Endodermal cell (in vitro differentiated cells): ENCODE measurements at regions not wholly inside any gene's neighbourhood (a gene's known extent, or its start where the extent isn't known, plus 50 kb on each side); places are given as distances from the start of the nearest gene placed in this dataset.
"Not testable (repeated sequence)": the region's sequence is repeated elsewhere in the genome, so short reads cannot be mapped to it uniquely, and the experiment has no call there.

Source experiments
- DNase-seq: peaks from one replicate; pipeline ENCODE4 v3.0.0-alpha.2; 2017
- H3K27ac ChIP-seq: 2 replicates; pipeline ENCODE4 v1.5.1; 2013; ENCODE audit warnings: mild to moderate bottlenecking, low read depth, low read length, moderate library complexity
- H3K27me3 ChIP-seq: 2 replicates; pipeline ENCODE4 v1.6.1; 2013; ENCODE audit warnings: mild to moderate bottlenecking, low read length, moderate library complexity; ENCODE audit not compliant: insufficient read depth, control insufficient read depth, poor library complexity, severe bottlenecking
- H3K36me3 ChIP-seq: 2 replicates; pipeline ENCODE4 v1.7.0; 2013; ENCODE audit warnings: mild to moderate bottlenecking, low read length, moderate library complexity; ENCODE audit not compliant: control insufficient read depth, insufficient read depth
- H3K4me1 ChIP-seq: one replicate; pipeline ENCODE4 v1.7.0; 2013; ENCODE audit warnings: low read length; ENCODE audit not compliant: control insufficient read depth, insufficient read depth
- H3K4me3 ChIP-seq: 2 replicates; pipeline ENCODE4 v1.5.1; 2013; ENCODE audit warnings: mild to moderate bottlenecking, low read length, moderate library complexity
- H3K9ac ChIP-seq: 2 replicates; pipeline ENCODE4 v1.6.1; 2013; ENCODE audit warnings: mild to moderate bottlenecking, low read length, moderate library complexity; ENCODE audit not compliant: poor library complexity, severe bottlenecking; ENCODE audit errors: extremely low read depth
- H3K9me3 ChIP-seq: 2 replicates; pipeline ENCODE4 v1.6.1; 2013; ENCODE audit warnings: mild to moderate bottlenecking, low read length, moderate library complexity; ENCODE audit not compliant: control insufficient read depth
- H3K27ac Mint-ChIP-seq: 2 replicates; pipeline ENCODE4 v1.8.0; 2020; ENCODE audit warnings: mixed read lengths
- H3K27me3 Mint-ChIP-seq: 2 replicates; pipeline ENCODE4 v1.8.0; 2021; ENCODE audit warnings: mild to moderate bottlenecking, mixed read lengths; ENCODE audit not compliant: insufficient read depth
- H3K36me3 Mint-ChIP-seq: 2 replicates; pipeline ENCODE4 v1.8.0; 2020; ENCODE audit warnings: low read depth, mixed read lengths
- H3K4me1 Mint-ChIP-seq: 2 replicates; pipeline ENCODE4 v1.8.0; 2020; ENCODE audit warnings: mixed read lengths
- H3K4me3 Mint-ChIP-seq: 2 replicates; pipeline ENCODE4 v1.8.0; 2020; ENCODE audit warnings: mild to moderate bottlenecking, moderate library complexity, mixed read lengths
- H3K9me3 Mint-ChIP-seq: 2 replicates; pipeline ENCODE4 v1.8.0; 2020; ENCODE audit warnings: mild to moderate bottlenecking, mixed read lengths
- WGBS, 2 experiments: methylation state at CpG; one replicate each; pipeline versions ENCODE4 v1.1.5 to v1.1.7; 2013; ENCODE audit warnings: missing lambda C conversion rate in 2 of 2, mixed read lengths in 1 of 2; ENCODE audit not compliant: insufficient coverage in 1 of 2, insufficient read length in 1 of 2; 5-methylcytosine and 5-hydroxymethylcytosine counted together
- TF ChIP-seq, protein P1 (sequence below): fragments of 200-600 bp; sonication (generic); conservative IDR thresholded peaks from 2 replicates; pipeline ENCODE4 v1.5.0; 2021; ENCODE audit warnings: antibody characterized with exemption, mild to moderate bottlenecking

DNA sequence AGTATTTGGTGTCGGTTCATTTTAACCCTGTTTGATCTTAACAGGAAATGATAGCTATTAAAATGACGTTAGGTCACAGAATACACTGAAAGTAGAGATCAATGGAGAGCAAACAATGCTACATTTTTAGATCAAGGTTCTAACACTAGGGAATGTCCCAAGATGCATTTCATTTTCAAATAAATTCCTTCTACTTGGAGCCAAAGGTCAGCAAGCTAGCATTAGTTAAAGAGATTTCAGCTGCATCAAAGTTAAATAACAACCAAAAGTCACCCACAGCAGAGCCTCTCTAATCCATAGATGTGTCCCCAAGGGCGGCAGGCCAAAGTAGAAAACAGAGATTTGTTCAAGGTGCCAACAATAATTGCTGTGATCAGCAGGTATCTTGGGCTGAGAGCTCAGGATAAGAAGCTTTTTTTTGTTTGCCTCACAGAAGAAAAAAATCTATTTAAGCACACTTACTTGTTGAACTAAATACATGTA, 1233.6 kb upstream of the TMEFF2 start:
- 85 to 89% methylated on average over 2 to 3 of the region's 3 CpGs for WGBS, 2 experiments
- Histone ChIP-seq H3K27me3 (no peaks in the 10 kb centered on the region), H3K9me3 (no peaks in the 10 kb centered on the region), H3K4me3 (no peak overlapping the region), H3K9ac (no peak overlapping the region), H3K4me1 (no peaks in the 10 kb centered on the region), H3K36me3 (no peaks in the 10 kb centered on the region), H3K27ac (no peak overlapping the region)
- Mint-ChIP-seq H3K4me3 (no peak overlapping the region), H3K4me1 (peaks cover 7% of the 10 kb centered on the region), H3K9me3 (no peaks in the 10 kb centered on the region), H3K27ac (peak overlapping the region; percentile 2), H3K36me3 (no peaks in the 10 kb centered on the region), H3K27me3 (no peaks in the 10 kb centered on the region)
- DNase-seq = no peak
- TF ChIP-seq, protein P1, sequence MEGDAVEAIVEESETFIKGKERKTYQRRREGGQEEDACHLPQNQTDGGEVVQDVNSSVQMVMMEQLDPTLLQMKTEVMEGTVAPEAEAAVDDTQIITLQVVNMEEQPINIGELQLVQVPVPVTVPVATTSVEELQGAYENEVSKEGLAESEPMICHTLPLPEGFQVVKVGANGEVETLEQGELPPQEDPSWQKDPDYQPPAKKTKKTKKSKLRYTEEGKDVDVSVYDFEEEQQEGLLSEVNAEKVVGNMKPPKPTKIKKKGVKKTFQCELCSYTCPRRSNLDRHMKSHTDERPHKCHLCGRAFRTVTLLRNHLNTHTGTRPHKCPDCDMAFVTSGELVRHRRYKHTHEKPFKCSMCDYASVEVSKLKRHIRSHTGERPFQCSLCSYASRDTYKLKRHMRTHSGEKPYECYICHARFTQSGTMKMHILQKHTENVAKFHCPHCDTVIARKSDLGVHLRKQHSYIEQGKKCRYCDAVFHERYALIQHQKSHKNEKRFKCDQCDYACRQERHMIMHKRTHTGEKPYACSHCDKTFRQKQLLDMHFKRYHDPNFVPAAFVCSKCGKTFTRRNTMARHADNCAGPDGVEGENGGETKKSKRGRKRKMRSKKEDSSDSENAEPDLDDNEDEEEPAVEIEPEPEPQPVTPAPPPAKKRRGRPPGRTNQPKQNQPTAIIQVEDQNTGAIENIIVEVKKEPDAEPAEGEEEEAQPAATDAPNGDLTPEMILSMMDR = no peak

DNA sequence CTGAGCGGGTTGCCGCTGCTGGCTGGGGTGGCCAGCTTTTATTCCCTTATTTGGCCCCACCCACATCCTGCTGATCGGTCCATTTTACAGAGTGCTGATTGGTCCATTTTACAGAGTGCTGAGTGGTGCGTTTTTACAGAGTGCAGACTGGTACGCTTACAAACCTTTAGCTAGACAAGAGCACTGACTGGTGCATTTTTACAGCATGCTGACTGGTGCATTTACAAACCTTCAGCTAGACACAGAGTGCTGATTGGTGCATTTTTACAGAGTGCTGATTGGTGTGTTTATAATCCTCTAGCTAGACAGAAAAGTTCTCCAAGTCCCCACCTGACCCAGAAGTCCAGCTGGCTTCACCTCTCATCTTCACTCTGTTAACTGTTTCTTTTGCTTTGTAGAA, 1217.6 kb upstream of the TMEFF2 start:
- H3K27me3 Mint-ChIP-seq, H3K27me3 ChIP-seq, H3K9me3 ChIP-seq, H3K4me1 Mint-ChIP-seq, H3K27ac ChIP-seq, H3K4me3 ChIP-seq, H3K4me1 ChIP-seq, H3K9ac ChIP-seq, DNase-seq, H3K36me3 Mint-ChIP-seq, H3K36me3 ChIP-seq, H3K27ac Mint-ChIP-seq, H3K9me3 Mint-ChIP-seq, H3K4me3 Mint-ChIP-seq: not testable (repeated sequence)
- WGBS, 2 experiments = 91 to 93% methylated on average over 3 to 5 of the region's 5 CpGs

DNA sequence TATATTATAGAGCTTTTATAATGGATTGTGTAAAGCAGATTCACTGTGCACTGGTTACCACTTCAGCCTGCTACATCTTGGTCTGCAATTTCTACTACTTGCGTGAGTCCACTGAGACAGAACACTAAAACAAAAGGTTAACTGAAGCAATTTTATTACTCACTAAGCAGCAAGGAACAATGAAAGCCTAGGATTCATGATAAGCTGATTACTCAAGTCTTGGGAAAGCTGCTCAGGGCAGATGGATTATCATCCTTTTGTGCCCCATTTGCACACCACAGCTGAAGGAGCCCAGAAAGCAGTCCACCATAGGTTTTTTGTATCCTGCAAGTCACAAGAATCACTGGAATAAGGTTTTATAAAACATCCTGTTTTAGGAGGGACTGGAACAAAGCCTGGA, 1215.2 kb upstream of the TMEFF2 start:
- no peak overlapping the region for H3K4me3 ChIP-seq
- H3K9me3 ChIP-seq = no peaks in the 10 kb centered on the region
- DNase-seq = no peak
- no peak overlapping the region for H3K27ac ChIP-seq
- TF ChIP-seq, protein P1 = no peak
- no peaks in the 10 kb centered on the region for H3K4me1 Mint-ChIP-seq
- no peak overlapping the region for H3K9ac ChIP-seq
- H3K27me3 ChIP-seq = peaks cover 5% of the 10 kb centered on the region
- H3K36me3 Mint-ChIP-seq = no peaks in the 10 kb centered on the region
- WGBS, 2 experiments = 96 to 100% methylated on average over 1 of the region's 1 CpG
- H3K4me1 ChIP-seq = no peaks in the 10 kb centered on the region
- peaks cover 12% of the 10 kb centered on the region for H3K27me3 Mint-ChIP-seq
- H3K27ac Mint-ChIP-seq = no peak overlapping the region
- no peak overlapping the region for H3K4me3 Mint-ChIP-seq
- H3K36me3 ChIP-seq = no peaks in the 10 kb centered on the region
- peaks cover 3% of the 10 kb centered on the region for H3K9me3 Mint-ChIP-seq

DNA sequence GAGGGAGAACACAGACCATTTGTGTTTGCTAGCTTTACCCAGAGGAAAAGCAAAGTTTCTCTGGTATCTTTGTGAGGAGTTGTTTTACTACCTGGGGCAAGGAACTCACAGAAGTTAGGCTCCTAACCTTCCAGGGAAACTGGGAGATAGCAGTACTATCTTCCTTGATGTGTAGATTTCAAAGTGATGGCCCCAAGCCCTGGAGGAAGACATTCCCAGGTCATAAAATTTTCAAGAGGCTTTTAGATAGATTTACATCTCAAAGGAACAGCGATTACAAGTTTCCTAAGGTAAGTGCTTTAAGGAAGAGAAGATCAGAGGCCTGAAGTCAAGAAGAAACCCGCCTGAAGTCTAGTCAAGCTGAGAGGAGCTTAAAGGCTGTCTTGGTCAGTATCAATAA, 1187.8 kb upstream of the TMEFF2 start:
- 44 to 63% methylated on average over 2 of the region's 2 CpGs for WGBS, 2 experiments
- H3K36me3 ChIP-seq = no peaks in the 10 kb centered on the region
- H3K4me1 Mint-ChIP-seq = no peaks in the 10 kb centered on the region

More for the DNA sequence above, 1187.8 kb upstream of the TMEFF2 start:
- DNase-seq = peak; percentile 62
- no peak overlapping the region for H3K4me3 ChIP-seq
- no peak overlapping the region for H3K27ac ChIP-seq
- no peaks in the 10 kb centered on the region for H3K9me3 ChIP-seq
- no peaks in the 10 kb centered on the region for H3K36me3 Mint-ChIP-seq
- no peak overlapping the region for H3K4me3 Mint-ChIP-seq
- H3K27me3 Mint-ChIP-seq = peaks cover 36% of the 10 kb centered on the region
- H3K9me3 Mint-ChIP-seq = peaks cover 4% of the 10 kb centered on the region
- H3K9ac ChIP-seq = no peak overlapping the region
- H3K27ac Mint-ChIP-seq = no peak overlapping the region
- TF ChIP-seq, protein P1 = no peak
- H3K27me3 ChIP-seq = no peaks in the 10 kb centered on the region
- no peaks in the 10 kb centered on the region for H3K4me1 ChIP-seq
